Kidney (tissue), 13 donors: ENCODE measurements at regions not wholly inside any gene's neighbourhood (a gene's known extent, or its start where the extent isn't known, plus 50 kb on each side); places are given as distances from the start of the nearest gene placed in this dataset.

Experiments used
- DNase-seq, 5 donors: peaks; one replicate each; pipeline ENCODE4 v3.0.0-alpha.2; 2013 to 2020
- FAIRE-seq: peaks from 2 replicates; lab custom pipeline; 2012; peaks lifted over from hg19 to GRCh38; lab: Jason Lieb, UNC
- H3K27ac ChIP-seq, 2 donors: one replicate each; pipeline ENCODE4 v1.7.0; 2013; ENCODE audit warnings: low read depth in 2 of 2, low read length in 2 of 2, inconsistent platforms in 1 of 2
- H3K27me3 ChIP-seq: one replicate; pipeline ENCODE4 v1.7.1; 2013; ENCODE audit warnings: low read length, inconsistent platforms; ENCODE audit not compliant: control insufficient read depth, insufficient read depth
- H3K36me3 ChIP-seq, 3 donors: one replicate each; pipeline versions ENCODE4 v1.7.0 to v1.7.1; 2013; ENCODE audit warnings: low read length in 3 of 3, control low read depth in 1 of 3, inconsistent platforms in 1 of 3; ENCODE audit not compliant: insufficient read depth in 3 of 3, control insufficient read depth in 2 of 3
- H3K4me1 ChIP-seq, 3 donors: one replicate each; pipeline versions ENCODE4 v1.7.0 to v1.7.1; 2013; ENCODE audit warnings: low read length in 3 of 3, inconsistent platforms in 1 of 3, low read depth in 1 of 3; ENCODE audit not compliant: control insufficient read depth in 2 of 3, insufficient read depth in 2 of 3
- H3K4me3 ChIP-seq, 3 donors: one replicate each; pipeline versions ENCODE4 v1.7.0 to v1.8.1; 2013; ENCODE audit warnings: low read length in 3 of 3, control low read depth in 1 of 3, inconsistent platforms in 1 of 3
- H3K9ac ChIP-seq, 3 donors: one replicate each; pipeline versions ENCODE4 v1.7.0 to v1.7.1; 2013; ENCODE audit warnings: low read length in 3 of 3, control low read depth in 1 of 3, inconsistent platforms in 1 of 3
- H3K9me3 ChIP-seq, 3 donors: one replicate each; pipeline versions ENCODE4 v1.7.0 to v1.7.1; 2013; ENCODE audit warnings: low read length in 3 of 3, control low read depth in 1 of 3, inconsistent platforms in 1 of 3; ENCODE audit not compliant: control insufficient read depth in 2 of 3, insufficient read depth in 1 of 3
- intact Hi-C: fragments of 100-400 bp; cut with DNase I; formaldehyde crosslinking; loops from one replicate; pipeline ENCODE4 v1.11.1; 2022
- TF ChIP-seq, protein P1 (sequence below): IDR thresholded peaks from 3 replicates; pipeline ENCODE4 v1.5.1; 2012; ENCODE audit warnings: mild to moderate bottlenecking, moderate library complexity, borderline replicate concordance; ENCODE audit not compliant: insufficient read depth; ENCODE audit errors: extremely low read depth
- donor health status: control.
- donor health status: control.
- donor health status: control.
- donor health status: control.
- donor health status: control.
- donor health status: DM: yes; HTN: yes; CAD: no.
- donor health status: Normal renal cell carcinoma (clear cell type).

DNA sequence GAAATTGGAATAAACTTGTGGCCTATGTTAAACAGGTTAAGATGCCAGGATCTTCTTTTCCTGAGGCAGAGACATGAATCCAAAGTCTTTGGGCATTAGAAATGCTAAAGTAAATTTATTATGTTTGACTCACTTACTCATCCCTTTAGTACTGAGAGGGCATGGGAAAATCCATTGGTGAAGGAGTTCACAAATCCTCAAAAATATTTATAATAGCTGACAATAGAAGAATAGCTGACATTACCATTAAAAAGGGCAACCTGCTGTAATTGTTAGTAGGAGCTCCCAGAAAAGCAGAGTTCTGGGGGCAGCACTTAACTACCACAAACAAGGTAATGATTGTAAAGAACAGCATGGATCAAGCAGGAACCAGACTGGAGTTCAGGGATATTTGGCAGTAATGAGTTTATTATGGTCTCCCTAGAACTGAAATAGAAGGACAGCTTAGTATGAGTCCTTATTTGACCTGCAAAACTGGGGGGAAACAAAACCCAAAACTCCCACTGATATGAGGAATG is 285.8 kb upstream of the KLHL1 start:
- no peaks in the 10 kb centered on the region for H3K36me3 ChIP-seq
- no peak overlapping the region for H3K27ac ChIP-seq
- no peaks in the 10 kb centered on the region for H3K9me3 ChIP-seq
- no peaks in the 10 kb centered on the region for H3K4me1 ChIP-seq
- FAIRE-seq (no peak), DNase-seq (no peak)
- no peaks in the 10 kb centered on the region for H3K27me3 ChIP-seq
- H3K4me3 ChIP-seq: no peak overlapping the region
- H3K9ac ChIP-seq: no peak overlapping the region
- TF ChIP-seq, protein P1, sequence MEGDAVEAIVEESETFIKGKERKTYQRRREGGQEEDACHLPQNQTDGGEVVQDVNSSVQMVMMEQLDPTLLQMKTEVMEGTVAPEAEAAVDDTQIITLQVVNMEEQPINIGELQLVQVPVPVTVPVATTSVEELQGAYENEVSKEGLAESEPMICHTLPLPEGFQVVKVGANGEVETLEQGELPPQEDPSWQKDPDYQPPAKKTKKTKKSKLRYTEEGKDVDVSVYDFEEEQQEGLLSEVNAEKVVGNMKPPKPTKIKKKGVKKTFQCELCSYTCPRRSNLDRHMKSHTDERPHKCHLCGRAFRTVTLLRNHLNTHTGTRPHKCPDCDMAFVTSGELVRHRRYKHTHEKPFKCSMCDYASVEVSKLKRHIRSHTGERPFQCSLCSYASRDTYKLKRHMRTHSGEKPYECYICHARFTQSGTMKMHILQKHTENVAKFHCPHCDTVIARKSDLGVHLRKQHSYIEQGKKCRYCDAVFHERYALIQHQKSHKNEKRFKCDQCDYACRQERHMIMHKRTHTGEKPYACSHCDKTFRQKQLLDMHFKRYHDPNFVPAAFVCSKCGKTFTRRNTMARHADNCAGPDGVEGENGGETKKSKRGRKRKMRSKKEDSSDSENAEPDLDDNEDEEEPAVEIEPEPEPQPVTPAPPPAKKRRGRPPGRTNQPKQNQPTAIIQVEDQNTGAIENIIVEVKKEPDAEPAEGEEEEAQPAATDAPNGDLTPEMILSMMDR: no peak
- intact Hi-C loops: no loop called here

DNA sequence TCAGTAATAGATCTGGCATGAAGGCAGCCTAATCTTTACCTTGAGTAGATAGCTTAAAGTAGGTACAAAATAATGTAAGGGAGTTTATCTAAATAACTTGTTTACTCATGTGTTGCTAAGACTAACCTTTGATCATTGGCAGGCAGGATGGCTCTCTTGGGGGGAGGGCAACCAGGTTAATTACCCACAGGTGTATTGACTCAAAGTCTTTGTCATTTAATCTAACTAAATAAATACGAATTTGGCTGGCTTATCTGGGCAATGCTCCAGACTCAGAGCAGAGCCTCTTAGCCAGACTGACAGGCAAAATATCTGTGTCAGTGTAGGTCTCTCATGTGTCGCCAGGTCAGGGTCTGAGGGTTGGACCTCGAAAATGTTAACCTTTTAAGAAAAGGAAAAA is 283.4 kb upstream of the KLHL1 start:
- Histone ChIP-seq H3K9ac (no peak overlapping the region), H3K4me3 (no peak overlapping the region), H3K36me3 (no peaks in the 10 kb centered on the region), H3K9me3 (no peaks in the 10 kb centered on the region), H3K27me3 (no peaks in the 10 kb centered on the region), H3K27ac (no peak overlapping the region), H3K4me1 (no peaks in the 10 kb centered on the region)
- FAIRE-seq (no peak), DNase-seq (peak in 1 of 5 donors; percentile 11)
- intact Hi-C loops: no loop called here
- TF ChIP-seq, protein P1: no peak

DNA sequence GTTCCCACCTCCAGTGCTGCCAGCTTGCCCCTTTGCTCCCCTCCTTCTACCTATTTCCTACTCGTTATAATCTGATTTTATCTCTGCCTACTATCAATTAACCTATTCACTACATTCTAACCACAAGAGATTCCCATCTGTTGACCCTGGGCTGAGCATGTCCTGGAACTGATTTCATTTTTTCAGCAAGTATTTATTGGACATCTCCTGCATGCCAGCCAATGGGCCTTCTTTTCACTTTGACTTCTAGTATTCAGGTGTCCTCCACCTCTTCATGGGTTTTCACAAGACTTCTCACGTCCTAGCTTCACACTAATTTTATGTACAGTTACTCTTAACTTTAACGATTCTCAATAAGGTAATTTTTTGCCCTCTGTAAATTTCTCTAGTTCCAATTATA is 282.7 kb upstream of the KLHL1 start:
- FAIRE-seq: no peak
- H3K4me1 ChIP-seq: no peaks in the 10 kb centered on the region
- intact Hi-C loops: no loop called here
- no peaks in the 10 kb centered on the region for H3K36me3 ChIP-seq
- no peak overlapping the region for H3K4me3 ChIP-seq
- no peak for DNase-seq
- no peaks in the 10 kb centered on the region for H3K27me3 ChIP-seq
- H3K9ac ChIP-seq: no peak overlapping the region
- TF ChIP-seq, protein P1: no peak
- H3K27ac ChIP-seq: no peak overlapping the region
- H3K9me3 ChIP-seq: no peaks in the 10 kb centered on the region

DNA sequence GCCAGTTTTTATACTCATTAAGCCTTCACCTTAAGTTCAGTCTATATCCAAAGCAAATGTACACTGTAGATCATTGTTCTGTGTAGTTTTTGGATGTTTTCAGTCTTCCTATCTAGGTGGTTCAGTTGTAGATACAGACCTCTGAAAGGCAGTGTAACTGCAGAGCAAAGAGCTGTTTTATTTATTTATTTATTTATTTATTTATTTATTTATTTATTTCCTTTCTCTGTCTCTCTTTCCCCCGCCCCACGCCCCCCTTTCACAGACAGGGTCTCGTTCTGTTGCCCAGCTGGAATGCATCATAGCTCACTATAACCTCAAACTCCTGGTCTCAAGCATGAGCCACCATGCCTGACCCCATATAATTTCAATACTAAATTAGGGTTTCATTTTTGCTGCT is 281.8 kb upstream of the KLHL1 start:
- Histone ChIP-seq H3K27ac (no peak overlapping the region), H3K4me1 (no peaks in the 10 kb centered on the region), H3K9ac (no peak overlapping the region), H3K9me3 (no peaks in the 10 kb centered on the region), H3K4me3 (no peak overlapping the region), H3K27me3 (no peaks in the 10 kb centered on the region), H3K36me3 (no peaks in the 10 kb centered on the region)
- FAIRE-seq (no peak), DNase-seq (peak in 1 of 5 donors; percentile 25)
- TF ChIP-seq, protein P1: no peak
- intact Hi-C loops: no loop called here
